SK-N-SH (cell line): ENCODE measurements at regions not wholly inside any gene's neighbourhood (a gene's known extent, or its start where the extent isn't known, plus 50 kb on each side); places are given as distances from the start of the nearest gene placed in this dataset.

Source experiments
- CTCF ChIA-PET: fragments of 300-600, 350-600 bp; formaldehyde crosslinking; extraction: SDS; loops from one replicate; lab custom pipeline; 2021; lab: Yijun Ruan, JAX
- POLR2A ChIA-PET: fragments of 350-600 bp; sonication (Branson Sonifier 250); formaldehyde crosslinking; extraction: SDS; loops from one replicate; lab custom pipeline; 2020; ENCODE audit warnings: antibody characterized with exemption, inconsistent platforms; lab: Yijun Ruan, JAX
- DNase-seq: peaks from one replicate; pipeline ENCODE4 v3.0.0; 2012
- H2AFZ ChIP-seq: fragments of 200-600 bp; sonication (generic); 2 replicates; pipeline ENCODE4 v1.8.1; 2016; ENCODE audit warnings: antibody characterized with exemption, mild to moderate bottlenecking, low read depth
- H3F3A ChIP-seq: fragments of 200-600 bp; sonication (generic); replicated peaks from 2 replicates; pipeline ENCODE3; 2016; ENCODE audit warnings: antibody characterized with exemption, mild to moderate bottlenecking; ENCODE audit not compliant: insufficient read depth
- H3K27ac ChIP-seq, 2 experiments: fragments of 200-500 bp in 1 of 2; fragments of 200-600 bp in 1 of 2; sonication (Bioruptor generic) in 1 of 2; sonication (generic), shearing (Covaris generic) in 1 of 2; 2 replicates each; pipeline versions ENCODE4 v1.5.1 to v1.6.1; 2014 to 2016; ENCODE audit warnings: low read depth in 2 of 2, inconsistent platforms in 1 of 2, low read length in 1 of 2, mild to moderate bottlenecking in 1 of 2, mixed read lengths in 1 of 2
- H3K27me3 ChIP-seq: fragments of 200-600 bp; sonication (generic), shearing (Covaris generic); 2 replicates; pipeline ENCODE4 v1.6.1; 2016; ENCODE audit warnings: mixed run types; ENCODE audit not compliant: insufficient read depth
- H3K36me3 ChIP-seq, 2 experiments: fragments of 200-500 bp in 1 of 2; fragments of 200-600 bp in 1 of 2; sonication (Bioruptor generic) in 1 of 2; sonication (generic) in 1 of 2; replicated peaks in 1 of 2; 2 replicates each; pipeline versions ENCODE3 to v1.5.1; 2014 to 2016; ENCODE audit warnings: low read length in 1 of 2, mild to moderate bottlenecking in 1 of 2; ENCODE audit not compliant: insufficient read depth in 2 of 2, control insufficient read depth in 1 of 2
- H3K4me1 ChIP-seq, 2 experiments: fragments of 200-500 bp in 1 of 2; fragments of 200-600 bp in 1 of 2; sonication (Bioruptor generic) in 1 of 2; sonication (generic), shearing (Covaris generic) in 1 of 2; 2 replicates each; pipeline versions ENCODE4 v1.5.1 to v1.6.1; 2014 to 2016; ENCODE audit warnings: low read depth in 1 of 2, low read length in 1 of 2, mixed run types in 1 of 2; ENCODE audit not compliant: insufficient read depth in 2 of 2, control insufficient read depth in 1 of 2
- H3K4me2 ChIP-seq: fragments of 200-600 bp; sonication (generic), shearing (Covaris generic); 2 replicates; pipeline ENCODE4 v1.6.1; 2017; ENCODE audit warnings: mixed run types
- H3K4me3 ChIP-seq, 2 experiments: fragments of 200-500 bp in 1 of 2; fragments of 200-600 bp in 1 of 2; sonication (Bioruptor generic) in 1 of 2; sonication (generic), shearing (Covaris generic) in 1 of 2; 2 replicates each; pipeline versions ENCODE4 v1.5.1 to v1.8.1; 2014 to 2016; ENCODE audit warnings: low read depth in 2 of 2, inconsistent platforms in 1 of 2, low read length in 1 of 2, mild to moderate bottlenecking in 1 of 2, mixed read lengths in 1 of 2, moderate library complexity in 1 of 2
- H3K79me2 ChIP-seq: fragments of 200-600 bp; sonication (generic); 2 replicates; pipeline ENCODE4 v1.8.1; 2017; ENCODE audit warnings: mild to moderate bottlenecking; ENCODE audit not compliant: insufficient read depth
- H3K9ac ChIP-seq: fragments of 200-600 bp; sonication (generic); 2 replicates; pipeline ENCODE4 v1.6.1; 2017; ENCODE audit warnings: mixed run types
- H3K9me2 ChIP-seq: fragments of 200-600 bp; sonication (generic); 2 replicates; pipeline ENCODE4 v1.6.1; 2017; ENCODE audit warnings: mixed run types
- H3K9me3 ChIP-seq: fragments of 200-600 bp; sonication (generic); 2 replicates; pipeline ENCODE4 v1.6.1; 2017; ENCODE audit warnings: mixed run types, mild to moderate bottlenecking, moderate library complexity
- H4K20me1 ChIP-seq: fragments of 200-600 bp; sonication (generic); 2 replicates; pipeline ENCODE4 v1.6.1; 2017; ENCODE audit warnings: mild to moderate bottlenecking, mixed run types; ENCODE audit not compliant: insufficient read depth
- ELF1 ChIP-seq: IDR thresholded peaks from 2 replicates; pipeline ENCODE4 v1.4.0; 2012
- EZH2phosphoT487 ChIP-seq: fragments of 200-600 bp; sonication (generic); IDR thresholded peaks from 2 replicates; pipeline ENCODE4 v1.6.1; 2017; ENCODE audit warnings: low read depth, mixed run types, mild to moderate bottlenecking, antibody characterized with exemption, moderate library complexity, borderline replicate concordance
- FOSL2 ChIP-seq: IDR thresholded peaks from 2 replicates; pipeline ENCODE4 v1.4.0; 2012; ENCODE audit warnings: low read depth, mild to moderate bottlenecking, moderate library complexity, borderline replicate concordance
- FOXJ3 ChIP-seq: sonication (generic); formaldehyde crosslinking; IDR thresholded peaks from 2 replicates; pipeline ENCODE4 v1.5.1; 2020; ENCODE audit warnings: mild to moderate bottlenecking, missing genetic modification reagents
- JUND ChIP-seq: IDR thresholded peaks from 2 replicates; pipeline ENCODE4 v1.4.0; 2012
- MEF2A ChIP-seq: IDR thresholded peaks from 2 replicates; pipeline ENCODE4 v1.4.0; 2012; ENCODE audit warnings: low read depth, borderline replicate concordance
- NRF1 ChIP-seq: IDR thresholded peaks from 2 replicates; pipeline ENCODE4 v1.6.1; 2012; ENCODE audit warnings: low read depth, mild to moderate bottlenecking, low read length
- POLR2AphosphoS5 ChIP-seq: IDR thresholded peaks from 2 replicates; pipeline ENCODE4 v1.6.1; 2012; ENCODE audit warnings: low read depth, low read length
- RCOR1 ChIP-seq: fragments of 150-350 bp; IDR thresholded peaks from 2 replicates; pipeline ENCODE4 v1.6.1; 2017; ENCODE audit warnings: antibody characterized with exemption, low read length
- RXRA ChIP-seq: IDR thresholded peaks from 2 replicates; pipeline ENCODE4 v1.4.0; 2012; ENCODE audit warnings: low read depth, mild to moderate bottlenecking, borderline replicate concordance
- SIN3A ChIP-seq: IDR thresholded peaks from 2 replicates; pipeline ENCODE4 v1.6.1; 2012; ENCODE audit warnings: low read depth, mild to moderate bottlenecking, low read length, moderate library complexity, borderline replicate concordance
- TAF1 ChIP-seq: IDR thresholded peaks from 2 replicates; pipeline ENCODE4 v1.6.1; 2012; ENCODE audit warnings: low read depth, mild to moderate bottlenecking, low read length, moderate library complexity, borderline replicate concordance
- TEAD4 ChIP-seq: IDR thresholded peaks from 2 replicates; pipeline ENCODE4 v1.4.0; 2012; ENCODE audit warnings: mild to moderate bottlenecking, borderline replicate concordance; ENCODE audit not compliant: insufficient read depth
- WGBS: methylation state at CpG from one replicate; pipeline ENCODE4 v1.1.6; 2017; ENCODE audit warnings: low lambda C conversion rate; 5-methylcytosine and 5-hydroxymethylcytosine counted together
- TF ChIP-seq, protein P1 (sequence below): fragments of 200-600 bp; sonication (generic); IDR thresholded peaks from 2 replicates; pipeline ENCODE4 v1.6.1; 2017; ENCODE audit warnings: antibody characterized with exemption, mild to moderate bottlenecking, moderate library complexity
- TF ChIP-seq, protein P2 (sequence below): IDR thresholded peaks from 2 replicates; pipeline ENCODE4 v1.4.0; 2012; ENCODE audit warnings: low read depth, borderline replicate concordance
- TF ChIP-seq, protein P3 (sequence below): fragments of 150-350 bp; IDR thresholded peaks from 2 replicates; pipeline ENCODE4 v1.6.1; 2016; ENCODE audit warnings: mild to moderate bottlenecking, low read depth, low read length
- TF ChIP-seq, protein P4 (sequence below): IDR thresholded peaks from 2 replicates; pipeline ENCODE4 v1.6.1; 2012; ENCODE audit warnings: mild to moderate bottlenecking, low read depth, low read length, moderate library complexity
- TF ChIP-seq, protein P5 (sequence below): IDR thresholded peaks from 2 replicates; pipeline ENCODE4 v1.4.0; 2012; ENCODE audit warnings: low read depth, borderline replicate concordance
- TF ChIP-seq, protein P6 (sequence below): fragments of 150-350 bp; IDR thresholded peaks from 2 replicates; pipeline ENCODE4 v1.6.1; 2017; ENCODE audit warnings: antibody characterized with exemption, low read length, low read depth, borderline replicate concordance

DNA sequence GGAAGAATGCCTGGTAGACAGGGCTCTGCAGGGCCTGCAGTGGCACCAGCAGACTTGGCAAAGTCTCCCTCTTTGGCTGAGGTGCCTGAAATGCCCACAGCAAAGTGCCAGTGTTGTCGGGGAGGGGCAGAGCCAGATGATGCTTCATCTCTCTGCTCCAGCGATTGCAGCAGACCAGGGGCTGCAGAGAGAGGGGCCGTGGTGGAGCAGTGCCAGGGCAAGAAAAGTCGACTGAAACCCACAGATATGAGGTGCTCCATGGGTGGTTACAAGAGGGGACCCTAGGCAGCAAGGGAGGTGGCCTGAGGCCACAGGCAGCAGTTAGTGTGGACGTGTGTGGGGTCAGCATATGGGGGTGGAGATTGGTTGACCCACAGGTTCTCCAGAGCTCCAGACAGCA, 123.5 kb upstream of the SHH start:
- DNase-seq, result no peak
- no peak overlapping the region for H3K4me2 ChIP-seq
- H3K4me1 ChIP-seq, result no peaks in the 10 kb centered on the region
- H4K20me1 ChIP-seq, result no peaks in the 10 kb centered on the region
- 13% methylated on average over 4 of the region's 5 CpGs for WGBS
- H3K9me3 ChIP-seq, result peaks cover 11% of the 10 kb centered on the region; the same call in 1 of the 2 replicates
- no peaks in the 10 kb centered on the region for H3K79me2 ChIP-seq
- no peaks in the 10 kb centered on the region for H3K9me2 ChIP-seq
- no peaks in the 10 kb centered on the region for H3K36me3 ChIP-seq
- peaks cover 66% of the 10 kb centered on the region for H3K27me3 ChIP-seq
- no peak overlapping the region for H3K9ac ChIP-seq
- no peak overlapping the region for H3K27ac ChIP-seq
- ChIA-PET CTCF (no interaction called here), POLR2A (no interaction called here)
- no peak overlapping the region for H2AFZ ChIP-seq
- TF ChIP-seq JUND (no peak), NRF1 (no peak), MEF2A (no peak), POLR2AphosphoS5 (no peak), ELF1 (no peak), EZH2phosphoT487 (no peak), TEAD4 (no peak), FOSL2 (no peak), RCOR1 (no peak), SIN3A (no peak), FOXJ3 (CRISPR knock-in tag) (no peak), RXRA (no peak), TAF1 (no peak)
- TF ChIP-seq, protein P1, sequence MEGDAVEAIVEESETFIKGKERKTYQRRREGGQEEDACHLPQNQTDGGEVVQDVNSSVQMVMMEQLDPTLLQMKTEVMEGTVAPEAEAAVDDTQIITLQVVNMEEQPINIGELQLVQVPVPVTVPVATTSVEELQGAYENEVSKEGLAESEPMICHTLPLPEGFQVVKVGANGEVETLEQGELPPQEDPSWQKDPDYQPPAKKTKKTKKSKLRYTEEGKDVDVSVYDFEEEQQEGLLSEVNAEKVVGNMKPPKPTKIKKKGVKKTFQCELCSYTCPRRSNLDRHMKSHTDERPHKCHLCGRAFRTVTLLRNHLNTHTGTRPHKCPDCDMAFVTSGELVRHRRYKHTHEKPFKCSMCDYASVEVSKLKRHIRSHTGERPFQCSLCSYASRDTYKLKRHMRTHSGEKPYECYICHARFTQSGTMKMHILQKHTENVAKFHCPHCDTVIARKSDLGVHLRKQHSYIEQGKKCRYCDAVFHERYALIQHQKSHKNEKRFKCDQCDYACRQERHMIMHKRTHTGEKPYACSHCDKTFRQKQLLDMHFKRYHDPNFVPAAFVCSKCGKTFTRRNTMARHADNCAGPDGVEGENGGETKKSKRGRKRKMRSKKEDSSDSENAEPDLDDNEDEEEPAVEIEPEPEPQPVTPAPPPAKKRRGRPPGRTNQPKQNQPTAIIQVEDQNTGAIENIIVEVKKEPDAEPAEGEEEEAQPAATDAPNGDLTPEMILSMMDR, result no peak
- TF ChIP-seq, protein P2, sequence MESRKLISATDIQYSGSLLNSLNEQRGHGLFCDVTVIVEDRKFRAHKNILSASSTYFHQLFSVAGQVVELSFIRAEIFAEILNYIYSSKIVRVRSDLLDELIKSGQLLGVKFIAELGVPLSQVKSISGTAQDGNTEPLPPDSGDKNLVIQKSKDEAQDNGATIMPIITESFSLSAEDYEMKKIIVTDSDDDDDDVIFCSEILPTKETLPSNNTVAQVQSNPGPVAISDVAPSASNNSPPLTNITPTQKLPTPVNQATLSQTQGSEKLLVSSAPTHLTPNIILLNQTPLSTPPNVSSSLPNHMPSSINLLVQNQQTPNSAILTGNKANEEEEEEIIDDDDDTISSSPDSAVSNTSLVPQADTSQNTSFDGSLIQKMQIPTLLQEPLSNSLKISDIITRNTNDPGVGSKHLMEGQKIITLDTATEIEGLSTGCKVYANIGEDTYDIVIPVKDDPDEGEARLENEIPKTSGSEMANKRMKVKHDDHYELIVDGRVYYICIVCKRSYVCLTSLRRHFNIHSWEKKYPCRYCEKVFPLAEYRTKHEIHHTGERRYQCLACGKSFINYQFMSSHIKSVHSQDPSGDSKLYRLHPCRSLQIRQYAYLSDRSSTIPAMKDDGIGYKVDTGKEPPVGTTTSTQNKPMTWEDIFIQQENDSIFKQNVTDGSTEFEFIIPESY, result no peak
- TF ChIP-seq, protein P3, sequence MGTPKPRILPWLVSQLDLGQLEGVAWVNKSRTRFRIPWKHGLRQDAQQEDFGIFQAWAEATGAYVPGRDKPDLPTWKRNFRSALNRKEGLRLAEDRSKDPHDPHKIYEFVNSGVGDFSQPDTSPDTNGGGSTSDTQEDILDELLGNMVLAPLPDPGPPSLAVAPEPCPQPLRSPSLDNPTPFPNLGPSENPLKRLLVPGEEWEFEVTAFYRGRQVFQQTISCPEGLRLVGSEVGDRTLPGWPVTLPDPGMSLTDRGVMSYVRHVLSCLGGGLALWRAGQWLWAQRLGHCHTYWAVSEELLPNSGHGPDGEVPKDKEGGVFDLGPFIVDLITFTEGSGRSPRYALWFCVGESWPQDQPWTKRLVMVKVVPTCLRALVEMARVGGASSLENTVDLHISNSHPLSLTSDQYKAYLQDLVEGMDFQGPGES, result no peak
- TF ChIP-seq, protein P4, sequence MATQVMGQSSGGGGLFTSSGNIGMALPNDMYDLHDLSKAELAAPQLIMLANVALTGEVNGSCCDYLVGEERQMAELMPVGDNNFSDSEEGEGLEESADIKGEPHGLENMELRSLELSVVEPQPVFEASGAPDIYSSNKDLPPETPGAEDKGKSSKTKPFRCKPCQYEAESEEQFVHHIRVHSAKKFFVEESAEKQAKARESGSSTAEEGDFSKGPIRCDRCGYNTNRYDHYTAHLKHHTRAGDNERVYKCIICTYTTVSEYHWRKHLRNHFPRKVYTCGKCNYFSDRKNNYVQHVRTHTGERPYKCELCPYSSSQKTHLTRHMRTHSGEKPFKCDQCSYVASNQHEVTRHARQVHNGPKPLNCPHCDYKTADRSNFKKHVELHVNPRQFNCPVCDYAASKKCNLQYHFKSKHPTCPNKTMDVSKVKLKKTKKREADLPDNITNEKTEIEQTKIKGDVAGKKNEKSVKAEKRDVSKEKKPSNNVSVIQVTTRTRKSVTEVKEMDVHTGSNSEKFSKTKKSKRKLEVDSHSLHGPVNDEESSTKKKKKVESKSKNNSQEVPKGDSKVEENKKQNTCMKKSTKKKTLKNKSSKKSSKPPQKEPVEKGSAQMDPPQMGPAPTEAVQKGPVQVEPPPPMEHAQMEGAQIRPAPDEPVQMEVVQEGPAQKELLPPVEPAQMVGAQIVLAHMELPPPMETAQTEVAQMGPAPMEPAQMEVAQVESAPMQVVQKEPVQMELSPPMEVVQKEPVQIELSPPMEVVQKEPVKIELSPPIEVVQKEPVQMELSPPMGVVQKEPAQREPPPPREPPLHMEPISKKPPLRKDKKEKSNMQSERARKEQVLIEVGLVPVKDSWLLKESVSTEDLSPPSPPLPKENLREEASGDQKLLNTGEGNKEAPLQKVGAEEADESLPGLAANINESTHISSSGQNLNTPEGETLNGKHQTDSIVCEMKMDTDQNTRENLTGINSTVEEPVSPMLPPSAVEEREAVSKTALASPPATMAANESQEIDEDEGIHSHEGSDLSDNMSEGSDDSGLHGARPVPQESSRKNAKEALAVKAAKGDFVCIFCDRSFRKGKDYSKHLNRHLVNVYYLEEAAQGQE, result no peak
- TF ChIP-seq, protein P5, sequence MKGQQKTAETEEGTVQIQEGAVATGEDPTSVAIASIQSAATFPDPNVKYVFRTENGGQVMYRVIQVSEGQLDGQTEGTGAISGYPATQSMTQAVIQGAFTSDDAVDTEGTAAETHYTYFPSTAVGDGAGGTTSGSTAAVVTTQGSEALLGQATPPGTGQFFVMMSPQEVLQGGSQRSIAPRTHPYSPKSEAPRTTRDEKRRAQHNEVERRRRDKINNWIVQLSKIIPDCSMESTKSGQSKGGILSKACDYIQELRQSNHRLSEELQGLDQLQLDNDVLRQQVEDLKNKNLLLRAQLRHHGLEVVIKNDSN, result no peak
- TF ChIP-seq, protein P6, sequence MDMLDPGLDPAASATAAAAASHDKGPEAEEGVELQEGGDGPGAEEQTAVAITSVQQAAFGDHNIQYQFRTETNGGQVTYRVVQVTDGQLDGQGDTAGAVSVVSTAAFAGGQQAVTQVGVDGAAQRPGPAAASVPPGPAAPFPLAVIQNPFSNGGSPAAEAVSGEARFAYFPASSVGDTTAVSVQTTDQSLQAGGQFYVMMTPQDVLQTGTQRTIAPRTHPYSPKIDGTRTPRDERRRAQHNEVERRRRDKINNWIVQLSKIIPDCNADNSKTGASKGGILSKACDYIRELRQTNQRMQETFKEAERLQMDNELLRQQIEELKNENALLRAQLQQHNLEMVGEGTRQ, result no peak
- no peak overlapping the region for H3K4me3 ChIP-seq
- H3F3A ChIP-seq, result no peaks in the 10 kb centered on the region
